ENCODE measurements at regions not wholly inside any gene's neighbourhood (a gene's known extent, or its start where the extent isn't known, plus 50 kb on each side); places are given as distances from the start of the nearest gene placed in this dataset.
"Not testable (repeated sequence)": the region's sequence is repeated elsewhere in the genome, so short reads cannot be mapped to it uniquely, and the experiment has no call there.

DNA sequence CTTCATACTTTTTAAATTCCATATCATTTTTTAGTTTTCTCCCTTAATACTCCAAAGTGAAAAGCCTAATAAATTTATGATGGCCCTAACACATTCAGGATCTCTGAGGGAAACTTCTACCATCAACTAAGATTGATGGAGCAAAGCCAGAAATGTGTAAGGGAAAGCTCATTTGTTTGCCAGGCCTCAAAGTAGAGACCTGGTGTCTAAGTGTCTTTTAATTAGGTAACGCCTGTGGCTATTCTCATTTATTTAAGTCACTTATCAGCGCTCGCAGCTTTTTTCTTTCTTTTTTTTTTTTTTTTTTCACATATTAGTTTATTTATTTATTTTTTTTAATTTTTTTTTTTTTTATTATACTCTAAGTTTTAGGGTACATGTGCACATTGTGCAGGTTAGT is 242.4 kb downstream of the TMA16 start:
- Histone ChIP-seq H3K4me3 (no peak overlapping the region), H3K27me3 (no peaks in the 10 kb centered on the region), H3K27ac (no peak overlapping the region), H3K4me1 (no peaks in the 10 kb centered on the region), H3K9me3 (no peaks in the 10 kb centered on the region), H3K36me3 (no peaks in the 10 kb centered on the region)
- DNase-seq (ENCODE audit: low spot score in 2 of 2), result no peak
- WGBS, result 89% methylated on average over 3 of the region's 3 CpGs
- TF ChIP-seq EP300 (IDR thresholded peaks at IDR 0.05) (no peak), POLR2AphosphoS5 (IDR thresholded peaks at IDR 0.05) (no peak), POLR2A (IDR thresholded peaks at IDR 0.05) (no peak)
- TF ChIP-seq, protein P1, sequence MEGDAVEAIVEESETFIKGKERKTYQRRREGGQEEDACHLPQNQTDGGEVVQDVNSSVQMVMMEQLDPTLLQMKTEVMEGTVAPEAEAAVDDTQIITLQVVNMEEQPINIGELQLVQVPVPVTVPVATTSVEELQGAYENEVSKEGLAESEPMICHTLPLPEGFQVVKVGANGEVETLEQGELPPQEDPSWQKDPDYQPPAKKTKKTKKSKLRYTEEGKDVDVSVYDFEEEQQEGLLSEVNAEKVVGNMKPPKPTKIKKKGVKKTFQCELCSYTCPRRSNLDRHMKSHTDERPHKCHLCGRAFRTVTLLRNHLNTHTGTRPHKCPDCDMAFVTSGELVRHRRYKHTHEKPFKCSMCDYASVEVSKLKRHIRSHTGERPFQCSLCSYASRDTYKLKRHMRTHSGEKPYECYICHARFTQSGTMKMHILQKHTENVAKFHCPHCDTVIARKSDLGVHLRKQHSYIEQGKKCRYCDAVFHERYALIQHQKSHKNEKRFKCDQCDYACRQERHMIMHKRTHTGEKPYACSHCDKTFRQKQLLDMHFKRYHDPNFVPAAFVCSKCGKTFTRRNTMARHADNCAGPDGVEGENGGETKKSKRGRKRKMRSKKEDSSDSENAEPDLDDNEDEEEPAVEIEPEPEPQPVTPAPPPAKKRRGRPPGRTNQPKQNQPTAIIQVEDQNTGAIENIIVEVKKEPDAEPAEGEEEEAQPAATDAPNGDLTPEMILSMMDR (IDR thresholded peaks at IDR 0.05), result no peak

GRCh38 chr4:163737846-163738245 is 243.4 kb downstream of the TMA16 start:
- not testable (repeated sequence) for H3K4me1 ChIP-seq; H3K4me3 ChIP-seq; H3K36me3 ChIP-seq; H3K27ac ChIP-seq; H3K9me3 ChIP-seq; DNase-seq (ENCODE audit: low spot score in 2 of 2); H3K27me3 ChIP-seq
- WGBS, result 93% methylated on average over 6 of the region's 7 CpGs

GRCh38 chr4:163738521-163738920 is 244.0 kb downstream of the TMA16 start:
- H3K27me3 ChIP-seq, result no peaks in the 10 kb centered on the region
- no peaks in the 10 kb centered on the region for H3K4me1 ChIP-seq
- H3K4me3 ChIP-seq, result no peak overlapping the region
- TF ChIP-seq EP300 (IDR thresholded peaks at IDR 0.05) (no peak), POLR2A (IDR thresholded peaks at IDR 0.05) (no peak), POLR2AphosphoS5 (IDR thresholded peaks at IDR 0.05) (no peak)
- TF ChIP-seq, protein P1 (IDR thresholded peaks at IDR 0.05), result no peak
- DNase-seq (ENCODE audit: low spot score in 2 of 2), result no peak
- no peaks in the 10 kb centered on the region for H3K9me3 ChIP-seq
- H3K27ac ChIP-seq, result no peak overlapping the region
- H3K36me3 ChIP-seq, result no peaks in the 10 kb centered on the region

DNA sequence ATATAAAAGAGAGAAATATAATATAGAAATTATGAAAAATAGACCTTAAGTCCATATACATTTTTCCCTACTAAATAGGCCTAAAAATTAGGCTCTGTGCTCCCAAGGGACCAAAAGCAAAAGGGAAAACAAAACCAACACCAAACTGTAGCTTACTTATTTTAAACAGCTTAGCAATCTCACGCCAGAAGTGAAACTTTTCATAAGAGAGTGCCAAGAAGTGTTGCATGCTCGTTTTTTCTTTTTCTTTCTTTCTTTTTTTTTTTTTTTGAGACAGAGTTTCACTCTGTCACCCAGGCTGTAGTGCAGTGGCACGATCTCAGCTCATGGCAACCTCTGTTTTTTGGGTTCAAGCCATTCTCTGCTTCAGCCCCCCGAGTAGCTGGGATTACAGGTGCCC is 250.4 kb downstream of the TMA16 start:
- WGBS, result 56% methylated on average over 4 of the region's 4 CpGs

DNA sequence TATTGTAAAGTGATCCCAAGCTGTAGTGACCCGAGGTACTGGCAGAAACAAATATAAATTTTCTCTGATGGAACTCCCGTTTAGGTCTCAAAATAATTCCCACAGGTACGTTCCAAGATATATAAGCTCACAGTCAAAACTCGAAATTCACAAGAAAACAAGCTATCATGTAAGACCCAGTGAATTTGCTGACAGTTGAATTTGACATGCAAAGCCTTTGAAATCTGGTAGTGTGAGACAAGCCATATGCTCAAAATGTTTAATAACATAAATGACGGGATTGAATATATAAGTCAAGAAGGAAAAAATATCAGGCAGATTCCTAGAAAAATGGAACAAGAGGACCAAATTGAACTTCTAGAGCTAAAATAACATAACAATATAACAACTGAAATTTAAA is 252.8 kb downstream of the TMA16 start:
- DNase-seq (ENCODE audit: low spot score in 2 of 2), result no peak
- Histone ChIP-seq H3K9me3 (no peaks in the 10 kb centered on the region), H3K4me1 (no peaks in the 10 kb centered on the region), H3K27me3 (no peaks in the 10 kb centered on the region), H3K27ac (no peak overlapping the region), H3K4me3 (no peak overlapping the region), H3K36me3 (no peaks in the 10 kb centered on the region)
- TF ChIP-seq, protein P1 (IDR thresholded peaks at IDR 0.05), result no peak
- no peak for TF ChIP-seq EP300 (IDR thresholded peaks at IDR 0.05)
- TF ChIP-seq POLR2A (IDR thresholded peaks at IDR 0.05), result no peak
- TF ChIP-seq POLR2AphosphoS5 (IDR thresholded peaks at IDR 0.05), result no peak
- WGBS, result 72% methylated on average over 5 of the region's 5 CpGs

More for the DNA sequence above, 250.4 kb downstream of the TMA16 start:
- no peak overlapping the region for H3K4me3 ChIP-seq
- H3K9me3 ChIP-seq, result no peaks in the 10 kb centered on the region
- H3K36me3 ChIP-seq, result no peaks in the 10 kb centered on the region
- H3K27ac ChIP-seq, result no peak overlapping the region
- H3K4me1 ChIP-seq, result no peaks in the 10 kb centered on the region
- TF ChIP-seq EP300 (IDR thresholded peaks at IDR 0.05) (no peak), POLR2AphosphoS5 (IDR thresholded peaks at IDR 0.05) (no peak)
- TF ChIP-seq, protein P1 (IDR thresholded peaks at IDR 0.05), result no peak
- no peak for DNase-seq (ENCODE audit: low spot score in 2 of 2)
- H3K27me3 ChIP-seq, result no peaks in the 10 kb centered on the region

- no peak overlapping the region for H3K4me3 ChIP-seq
- WGBS, result 80% methylated on average over 3 of the region's 3 CpGs
- TF ChIP-seq EP300 (IDR thresholded peaks at IDR 0.05) (no peak), POLR2A (IDR thresholded peaks at IDR 0.05) (no peak), POLR2AphosphoS5 (IDR thresholded peaks at IDR 0.05) (no peak)
- TF ChIP-seq, protein P1 (IDR thresholded peaks at IDR 0.05), result no peak
- H3K27me3 ChIP-seq, result no peaks in the 10 kb centered on the region
- H3K9me3 ChIP-seq, result no peaks in the 10 kb centered on the region
- H3K4me1 ChIP-seq, result no peaks in the 10 kb centered on the region
- no peaks in the 10 kb centered on the region for H3K36me3 ChIP-seq
- H3K27ac ChIP-seq, result no peak overlapping the region
- no peak for DNase-seq (ENCODE audit: low spot score in 2 of 2)
These were observed 253.4 kb downstream of the TMA16 start for GRCh38 chr4:163747886-163748285.

All from suprapubic skin (tissue), 4 donors.